HK-2 (cell line): ENCODE measurements at regions not wholly inside any gene's neighbourhood (a gene's known extent, or its start where the extent isn't known, plus 50 kb on each side); places are given as distances from the start of the nearest gene placed in this dataset.

Experiments used
- DNase-seq: peaks from one replicate; pipeline ENCODE4 v3.0.0-alpha.2; 2018; ENCODE audit not compliant: unreplicated experiment

- DNase-seq: no peak
These were observed 1024.0 kb upstream of the PABPC4L start for GRCh38 chr4:135225551-135225950.

GRCh38 chr4:135210341-135210740 lies 1008.8 kb upstream of the PABPC4L start:
- no peak for DNase-seq

GRCh38 chr4:135207531-135207930 lies 1005.9 kb upstream of the PABPC4L start:
- no peak for DNase-seq

GRCh38 chr4:135204311-135204710 lies 1002.7 kb upstream of the PABPC4L start:
- DNase-seq: no peak

- no peak for DNase-seq
These were observed 999.5 kb upstream of the PABPC4L start for GRCh38 chr4:135201081-135201480.

- no peak for DNase-seq
These were observed 996.1 kb upstream of the PABPC4L start for GRCh38 chr4:135197641-135198040.

- no peak for DNase-seq
These were observed 992.9 kb upstream of the PABPC4L start for GRCh38 chr4:135194477-135194876.

GRCh38 chr4:135192751-135193535 lies 991.4 kb upstream of the PABPC4L start:
- DNase-seq: no peak

GRCh38 chr4:135191596-135191995 lies 990.0 kb upstream of the PABPC4L start:
- no peak for DNase-seq

- no peak for DNase-seq
These were observed 984.4 kb upstream of the PABPC4L start for GRCh38 chr4:135186002-135186401.

- no peak for DNase-seq
These were observed 983.7 kb upstream of the PABPC4L start for GRCh38 chr4:135185256-135185655.

GRCh38 chr4:135184715-135185114 lies 983.1 kb upstream of the PABPC4L start:
- DNase-seq: no peak

- DNase-seq: no peak
These were observed 975.7 kb upstream of the PABPC4L start for GRCh38 chr4:135177321-135177720.

- DNase-seq: no peak
These were observed 965.1 kb upstream of the PABPC4L start for GRCh38 chr4:135166661-135167060.

- no peak for DNase-seq
These were observed 963.0 kb upstream of the PABPC4L start for GRCh38 chr4:135164601-135165000.

GRCh38 chr4:135144498-135144897 lies 942.9 kb upstream of the PABPC4L start:
- DNase-seq: no peak

GRCh38 chr4:135124196-135124595 lies 922.6 kb upstream of the PABPC4L start:
- DNase-seq: no peak

- DNase-seq: no peak
These were observed 922.0 kb upstream of the PABPC4L start for GRCh38 chr4:135123632-135124031.

GRCh38 chr4:135122457-135122856 lies 920.9 kb upstream of the PABPC4L start:
- no peak for DNase-seq

- DNase-seq: no peak
These were observed 918.6 kb upstream of the PABPC4L start for GRCh38 chr4:135120195-135120594.

GRCh38 chr4:135114079-135114478 lies 912.5 kb upstream of the PABPC4L start:
- no peak for DNase-seq

- DNase-seq: no peak
These were observed 896.5 kb upstream of the PABPC4L start for GRCh38 chr4:135098061-135098460.

- DNase-seq: no peak
These were observed 871.8 kb upstream of the PABPC4L start for GRCh38 chr4:135073389-135073788.

- DNase-seq: no peak
These were observed 871.0 kb upstream of the PABPC4L start for GRCh38 chr4:135072553-135072952.
